IgD-negative memory B cell (primary cell): ENCODE measurements at regions not wholly inside any gene's neighbourhood (a gene's known extent, or its start where the extent isn't known, plus 50 kb on each side); places are given as distances from the start of the nearest gene placed in this dataset.

Experiments used
- H3K27ac Mint-ChIP-seq, 3 donors: one replicate each; pipeline ENCODE4 v1.8.0; 2020 to 2022; ENCODE audit warnings: mild to moderate bottlenecking in 3 of 3, mixed read lengths in 3 of 3, moderate library complexity in 1 of 3
- H3K27me3 Mint-ChIP-seq: one replicate; pipeline ENCODE4 v1.8.0; 2021; ENCODE audit warnings: mixed read lengths
- H3K36me3 Mint-ChIP-seq: one replicate; pipeline ENCODE4 v1.8.0; 2020; ENCODE audit warnings: mild to moderate bottlenecking, mixed read lengths
- H3K4me1 Mint-ChIP-seq, 3 donors: one replicate each; pipeline ENCODE4 v1.8.0; 2020 to 2022; ENCODE audit warnings: mixed read lengths in 3 of 3, mild to moderate bottlenecking in 1 of 3
- H3K4me3 Mint-ChIP-seq, 4 donors: one replicate each; pipeline ENCODE4 v1.8.0; 2020 to 2022; ENCODE audit warnings: mild to moderate bottlenecking in 4 of 4, mixed read lengths in 4 of 4, moderate library complexity in 3 of 4
- H3K9me3 Mint-ChIP-seq, 3 donors: one replicate each; pipeline ENCODE4 v1.8.0; 2020 to 2021; ENCODE audit warnings: mixed read lengths in 3 of 3, mild to moderate bottlenecking in 1 of 3

- peaks cover 0 to 2% (median 0%) of the 10 kb centered on the region in 3 donors for H3K9me3 Mint-ChIP-seq
- no peaks in the 10 kb centered on the region for H3K36me3 Mint-ChIP-seq
- H3K4me1 Mint-ChIP-seq: no peaks in the 10 kb centered on the region
- no peak overlapping the region for H3K27ac Mint-ChIP-seq
- no peak overlapping the region for H3K4me3 Mint-ChIP-seq
- H3K27me3 Mint-ChIP-seq: peaks cover 2% of the 10 kb centered on the region
These were observed 145.1 kb downstream of the AQP9 start for GRCh38 chr15:58283302-58283701.

DNA sequence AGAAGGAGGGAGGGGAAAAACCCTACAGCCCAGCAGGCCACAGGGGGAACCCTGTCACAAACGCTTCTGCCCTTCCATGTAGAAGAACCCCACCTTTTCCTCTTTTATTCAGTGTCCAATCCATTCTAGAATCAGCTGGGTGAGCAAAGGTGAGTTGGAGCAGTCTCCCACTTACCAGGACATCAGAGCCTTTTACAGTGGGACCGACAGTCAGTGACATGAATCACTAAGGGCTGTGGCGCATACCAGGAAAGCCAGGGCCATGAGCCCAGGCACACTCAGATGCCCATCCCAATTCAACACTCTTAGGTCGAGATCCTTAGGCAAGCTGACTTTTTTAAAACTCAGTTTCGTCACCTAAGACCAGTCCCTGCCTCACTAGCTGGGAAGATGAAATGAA lies 146.1 kb downstream of the AQP9 start:
- H3K27ac Mint-ChIP-seq: no peak overlapping the region
- no peaks in the 10 kb centered on the region for H3K4me1 Mint-ChIP-seq
- no peaks in the 10 kb centered on the region for H3K36me3 Mint-ChIP-seq
- H3K9me3 Mint-ChIP-seq: no peaks in the 10 kb centered on the region
- H3K27me3 Mint-ChIP-seq: no peaks in the 10 kb centered on the region
- no peak overlapping the region for H3K4me3 Mint-ChIP-seq

- Mint-ChIP-seq H3K4me1 (no peaks in the 10 kb centered on the region), H3K36me3 (no peaks in the 10 kb centered on the region), H3K4me3 (no peak overlapping the region), H3K9me3 (no peaks in the 10 kb centered on the region), H3K27ac (no peak overlapping the region), H3K27me3 (no peaks in the 10 kb centered on the region)
These were observed 146.4 kb upstream of the LIPC start for GRCh38 chr15:58285212-58285920.

DNA sequence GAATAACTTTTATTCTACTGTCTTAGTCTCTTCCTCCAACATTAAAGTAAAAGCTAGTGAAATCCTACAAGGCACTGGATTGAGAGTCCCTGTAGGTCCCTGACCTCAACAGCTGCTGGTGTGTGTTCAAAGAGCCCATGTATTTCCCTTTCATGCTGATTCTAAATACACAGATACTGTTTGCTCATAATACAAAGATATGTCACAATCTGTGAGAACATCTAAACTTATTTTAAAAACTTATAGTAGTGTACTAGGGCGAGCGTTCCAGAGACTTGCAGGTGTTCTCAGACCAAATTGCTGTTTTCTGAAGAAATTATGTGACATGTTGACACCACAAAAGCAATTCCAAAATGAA lies 145.9 kb upstream of the LIPC start:
- no peaks in the 10 kb centered on the region for H3K27me3 Mint-ChIP-seq
- no peaks in the 10 kb centered on the region for H3K4me1 Mint-ChIP-seq
- H3K9me3 Mint-ChIP-seq: no peaks in the 10 kb centered on the region
- H3K36me3 Mint-ChIP-seq: no peaks in the 10 kb centered on the region
- no peak overlapping the region for H3K27ac Mint-ChIP-seq
- H3K4me3 Mint-ChIP-seq: no peak overlapping the region

- Mint-ChIP-seq H3K4me3 (no peak overlapping the region), H3K9me3 (no peaks in the 10 kb centered on the region), H3K4me1 (no peaks in the 10 kb centered on the region), H3K27ac (no peak overlapping the region), H3K36me3 (no peaks in the 10 kb centered on the region), H3K27me3 (no peaks in the 10 kb centered on the region)
These were observed 145.3 kb upstream of the LIPC start for GRCh38 chr15:58286523-58286922.

- no peaks in the 10 kb centered on the region for H3K36me3 Mint-ChIP-seq
- no peak overlapping the region for H3K4me3 Mint-ChIP-seq
- H3K27me3 Mint-ChIP-seq: peaks cover 3% of the 10 kb centered on the region
- peaks cover 3 to 8% (median 4%) of the 10 kb centered on the region in 3 donors for H3K9me3 Mint-ChIP-seq
- H3K4me1 Mint-ChIP-seq: no peaks in the 10 kb centered on the region
- no peak overlapping the region for H3K27ac Mint-ChIP-seq
These were observed 143.9 kb upstream of the LIPC start for GRCh38 chr15:58287891-58288290.

- H3K9me3 Mint-ChIP-seq: peaks cover 3 to 8% (median 4%) of the 10 kb centered on the region in 3 donors
- no peak overlapping the region for H3K27ac Mint-ChIP-seq
- peaks cover 3% of the 10 kb centered on the region for H3K27me3 Mint-ChIP-seq
- H3K36me3 Mint-ChIP-seq: no peaks in the 10 kb centered on the region
- H3K4me1 Mint-ChIP-seq: no peaks in the 10 kb centered on the region
- H3K4me3 Mint-ChIP-seq: no peak overlapping the region
These were observed 143.2 kb upstream of the LIPC start for GRCh38 chr15:58288592-58288991.

DNA sequence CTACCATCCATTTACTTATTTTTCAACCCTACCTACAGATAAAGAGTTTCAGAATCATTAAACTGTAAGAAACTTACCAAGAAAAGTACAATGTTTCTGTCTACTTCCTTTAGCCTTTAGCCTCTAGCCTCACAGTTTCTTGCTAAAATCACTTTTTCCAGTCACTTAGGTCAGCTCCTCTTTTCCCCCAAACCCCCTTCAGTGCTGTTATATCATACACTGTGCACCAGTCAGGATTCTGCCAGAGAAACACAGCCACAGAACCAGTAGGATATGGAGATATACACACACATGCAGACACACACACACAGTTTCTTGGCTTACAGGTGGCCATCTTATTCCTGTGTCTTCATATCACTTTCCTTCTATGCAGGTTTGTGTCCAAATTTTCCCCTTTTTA lies 139.9 kb upstream of the LIPC start:
- H3K4me3 Mint-ChIP-seq: no peak overlapping the region
- H3K27me3 Mint-ChIP-seq: peaks cover 3% of the 10 kb centered on the region
- H3K9me3 Mint-ChIP-seq: peaks cover 3 to 13% (median 4%) of the 10 kb centered on the region in 3 donors
- no peak overlapping the region for H3K27ac Mint-ChIP-seq
- H3K4me1 Mint-ChIP-seq: no peaks in the 10 kb centered on the region
- H3K36me3 Mint-ChIP-seq: no peaks in the 10 kb centered on the region

DNA sequence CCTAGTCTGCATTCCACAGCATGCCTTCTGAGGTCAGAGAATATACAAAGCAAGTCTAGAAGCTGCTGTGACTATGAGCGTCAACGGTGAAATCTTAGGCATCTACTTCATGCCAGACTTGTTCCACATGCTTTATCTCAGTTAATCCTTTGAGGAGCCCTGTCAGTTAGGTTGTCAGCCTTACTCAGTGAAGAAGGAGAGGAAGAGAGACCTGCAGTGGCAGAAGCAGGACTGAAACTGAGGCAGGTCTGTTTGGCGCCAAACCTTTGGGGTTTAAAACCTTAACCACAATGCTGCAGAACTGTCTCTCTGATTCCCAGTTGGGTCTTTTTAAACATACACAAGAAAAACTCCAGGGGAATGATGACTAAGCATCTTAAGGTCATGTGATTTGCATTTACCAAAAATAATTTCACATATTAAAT lies 139.0 kb upstream of the LIPC start:
- peaks cover 3% of the 10 kb centered on the region for H3K27me3 Mint-ChIP-seq

DNA sequence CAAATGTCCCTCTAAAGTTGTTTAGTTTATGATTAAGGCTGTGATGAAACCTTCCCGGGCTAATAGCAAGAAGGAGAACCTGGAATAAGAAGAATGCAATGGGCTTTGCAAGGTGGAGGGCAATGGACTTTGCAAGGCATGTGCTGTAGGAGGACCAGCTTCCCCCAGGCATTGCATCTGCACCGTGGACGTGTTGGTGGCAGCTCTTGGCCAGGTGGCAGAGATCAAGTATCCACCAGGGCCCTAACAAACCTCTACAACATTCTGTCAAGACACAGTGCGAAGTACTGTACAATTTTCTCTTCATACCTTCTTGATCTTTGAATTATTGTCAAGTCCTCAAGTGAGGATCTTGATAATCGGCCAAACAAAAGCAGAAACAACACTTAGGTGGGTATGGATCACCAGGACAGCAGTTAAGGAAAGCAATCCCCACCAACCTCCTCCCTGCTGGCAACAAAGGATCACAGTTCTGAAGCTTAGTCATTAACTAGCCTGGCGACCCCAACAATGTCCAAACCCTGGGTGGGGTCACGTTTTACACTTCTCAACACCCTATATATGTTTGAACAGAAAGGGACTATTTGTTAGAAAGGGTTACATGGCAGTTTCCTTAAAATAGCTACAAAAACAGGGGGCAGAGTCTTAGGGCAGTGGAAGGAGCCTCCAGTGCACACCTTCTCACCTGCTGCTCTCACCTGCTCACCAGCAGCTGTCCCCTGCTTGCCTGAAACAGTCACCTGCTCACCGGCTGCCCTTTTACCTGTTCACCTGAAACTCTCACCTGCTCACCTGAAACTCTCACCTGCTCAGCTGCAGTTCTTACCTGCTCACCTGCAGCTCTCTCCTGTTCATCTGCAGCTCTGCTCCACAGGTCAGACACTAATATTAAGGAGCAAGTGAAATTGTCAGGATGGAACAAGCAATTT lies 137.9 kb upstream of the LIPC start:
- no peak overlapping the region for H3K4me3 Mint-ChIP-seq
- no peak overlapping the region for H3K27ac Mint-ChIP-seq
- no peaks in the 10 kb centered on the region for H3K4me1 Mint-ChIP-seq
- peaks cover 10% of the 10 kb centered on the region for H3K27me3 Mint-ChIP-seq
- H3K36me3 Mint-ChIP-seq: no peaks in the 10 kb centered on the region
- peaks cover 3 to 13% (median 4%) of the 10 kb centered on the region in 3 donors for H3K9me3 Mint-ChIP-seq

More for the DNA sequence above, 139.0 kb upstream of the LIPC start:
- Mint-ChIP-seq H3K27ac (no peak overlapping the region), H3K4me3 (no peak overlapping the region), H3K9me3 (peaks cover 3 to 13% (median 4%) of the 10 kb centered on the region in 3 donors), H3K4me1 (no peaks in the 10 kb centered on the region), H3K36me3 (no peaks in the 10 kb centered on the region)

GRCh38 chr15:58294681-58295254 lies 137.0 kb upstream of the LIPC start:
- Mint-ChIP-seq H3K4me3 (no peak overlapping the region), H3K9me3 (peaks cover 3 to 13% (median 4%) of the 10 kb centered on the region in 3 donors), H3K4me1 (no peaks in the 10 kb centered on the region), H3K27me3 (peaks cover 13% of the 10 kb centered on the region), H3K36me3 (no peaks in the 10 kb centered on the region), H3K27ac (no peak overlapping the region)

- H3K4me1 Mint-ChIP-seq: no peaks in the 10 kb centered on the region
- peaks cover 3 to 13% (median 4%) of the 10 kb centered on the region in 3 donors for H3K9me3 Mint-ChIP-seq
- H3K27ac Mint-ChIP-seq: no peak overlapping the region
- peaks cover 17% of the 10 kb centered on the region for H3K27me3 Mint-ChIP-seq
- no peaks in the 10 kb centered on the region for H3K36me3 Mint-ChIP-seq
- no peak overlapping the region for H3K4me3 Mint-ChIP-seq
These were observed 136.1 kb upstream of the LIPC start for GRCh38 chr15:58295637-58296215.

DNA sequence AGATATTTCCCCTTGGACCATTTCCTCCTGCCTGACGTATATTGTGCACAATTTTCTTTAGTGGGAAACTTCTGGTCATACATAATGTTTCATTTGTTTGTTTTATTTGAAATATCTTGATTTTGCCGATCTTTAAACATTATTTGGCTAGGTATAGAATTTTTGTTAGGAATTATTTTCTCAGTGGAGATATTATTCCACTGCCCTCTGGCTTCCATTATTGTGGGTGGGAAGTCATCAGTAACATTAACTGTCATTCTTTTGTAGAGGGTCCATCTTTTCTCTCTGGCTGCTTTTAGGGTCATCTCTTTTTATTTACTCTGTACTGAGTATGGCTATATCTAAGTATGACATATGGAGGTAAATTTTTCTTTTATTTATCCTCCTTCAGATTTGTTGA lies 135.5 kb upstream of the LIPC start:
- no peak overlapping the region for H3K4me3 Mint-ChIP-seq
- no peak overlapping the region for H3K27ac Mint-ChIP-seq
- H3K9me3 Mint-ChIP-seq: peaks cover 3 to 13% (median 4%) of the 10 kb centered on the region in 3 donors
- peaks cover 17% of the 10 kb centered on the region for H3K27me3 Mint-ChIP-seq
- H3K4me1 Mint-ChIP-seq: no peaks in the 10 kb centered on the region
- H3K36me3 Mint-ChIP-seq: no peaks in the 10 kb centered on the region

- Mint-ChIP-seq H3K36me3 (no peaks in the 10 kb centered on the region), H3K4me1 (no peaks in the 10 kb centered on the region), H3K27ac (no peak overlapping the region), H3K9me3 (peaks cover 1 to 6% (median 3%) of the 10 kb centered on the region in 3 donors), H3K27me3 (peaks cover 16% of the 10 kb centered on the region), H3K4me3 (no peak overlapping the region)
These were observed 134.2 kb upstream of the LIPC start for GRCh38 chr15:58297639-58298038.
